HAP-1 (cell line): ENCODE measurements at regions not wholly inside any gene's neighbourhood (a gene's known extent, or its start where the extent isn't known, plus 50 kb on each side); places are given as distances from the start of the nearest gene placed in this dataset.
"Not testable (repeated sequence)": the region's sequence is repeated elsewhere in the genome, so short reads cannot be mapped to it uniquely, and the experiment has no call there.

Source experiments
- DNase-seq, 2 experiments: peaks; one replicate each; pipeline ENCODE4 v3.0.0-alpha.2; 2016 to 2020; ENCODE audit warnings: low spot score in 2 of 2
- H3K27me3 ChIP-seq: fragments of 250-450 bp; sonication (Bioruptor Pico); 2 replicates; pipeline ENCODE4 v1.5.1; 2020; ENCODE audit warnings: low read depth, mild to moderate bottlenecking, moderate library complexity
- H3K36me3 ChIP-seq: fragments of 250-450 bp; sonication (Bioruptor Pico); replicated peaks from 2 replicates; pipeline ENCODE4 v1.5.1; 2020; ENCODE audit warnings: mild to moderate bottlenecking
- H3K4me1 ChIP-seq: fragments of 250-450 bp; sonication (Bioruptor Pico); 2 replicates; pipeline ENCODE4 v1.5.1; 2020; ENCODE audit warnings: mild to moderate bottlenecking
- H3K4me3 ChIP-seq: fragments of 250-450 bp; sonication (Bioruptor Pico); 2 replicates; pipeline ENCODE4 v1.5.1; 2020; ENCODE audit warnings: mild to moderate bottlenecking, moderate library complexity
- H3K9me3 ChIP-seq: fragments of 250-450 bp; sonication (Bioruptor Pico); 2 replicates; pipeline ENCODE4 v1.5.1; 2020; ENCODE audit warnings: mild to moderate bottlenecking, moderate library complexity
- in situ Hi-C: fragments of 300-500 bp; cut with MboI; formaldehyde crosslinking; loops from 3 replicates; pipeline ENCODE4 v1.14.3; 2020; ENCODE audit warnings: low sequenced_read_pairs, inconsistent platforms, mixed read lengths

DNA sequence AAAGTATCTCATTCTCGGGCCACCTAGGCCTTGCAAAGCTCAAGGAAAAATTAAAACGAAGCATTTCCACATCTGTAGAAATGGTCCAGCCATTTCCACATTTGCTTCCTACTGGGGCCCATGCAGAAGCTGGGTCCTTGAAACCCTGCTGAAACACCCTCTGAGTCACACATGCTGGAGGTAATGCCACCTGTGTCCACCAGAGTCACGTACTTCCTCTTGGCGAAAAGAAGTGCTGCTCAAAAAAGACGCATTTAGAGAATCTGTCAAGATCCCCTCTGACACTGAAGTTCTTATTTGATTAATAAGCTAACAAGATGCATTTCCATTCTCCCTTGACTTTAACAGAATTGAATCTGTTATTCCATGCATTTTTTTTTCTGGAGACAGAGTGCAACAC lies 423.2 kb downstream of the PREX1 start:
- no peaks in the 10 kb centered on the region for H3K9me3 ChIP-seq
- H3K4me1 ChIP-seq = peaks cover 15% of the 10 kb centered on the region
- H3K27me3 ChIP-seq = no peaks in the 10 kb centered on the region
- DNase-seq = no peak
- no peak overlapping the region for H3K4me3 ChIP-seq
- in situ Hi-C loops = no loop called here
- no peaks in the 10 kb centered on the region for H3K36me3 ChIP-seq

DNA sequence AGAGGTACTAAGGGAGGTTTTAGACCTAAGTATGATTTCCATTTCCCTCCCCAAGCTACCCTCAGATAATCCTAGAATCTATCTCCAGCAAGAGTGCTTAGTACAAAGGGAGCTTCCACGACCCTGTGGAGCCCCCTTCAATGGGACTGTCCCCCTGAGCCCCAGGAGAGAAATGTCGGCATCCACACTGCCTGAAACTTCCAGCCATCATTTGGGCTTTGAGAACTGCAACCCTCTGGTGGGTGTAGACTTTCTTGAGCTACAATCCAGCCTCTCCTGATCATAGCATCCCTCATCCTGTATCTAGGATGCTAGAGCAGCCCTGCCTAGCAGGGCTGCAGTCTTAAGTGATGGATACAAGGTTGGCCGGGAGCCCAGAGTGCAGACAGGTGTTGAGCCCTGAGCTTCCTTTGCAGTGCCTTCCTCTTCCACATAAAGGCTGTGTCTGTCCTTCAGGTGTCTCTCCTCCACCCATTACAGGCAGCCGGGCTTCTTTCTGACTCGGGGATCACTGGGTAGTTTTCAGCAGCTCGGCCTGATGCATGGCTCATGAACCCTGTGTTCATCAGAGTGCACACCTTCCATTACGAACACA lies 424.5 kb downstream of the PREX1 start:
- DNase-seq = no peak
- in situ Hi-C loops = no loop called here
- no peaks in the 10 kb centered on the region for H3K9me3 ChIP-seq

DNA sequence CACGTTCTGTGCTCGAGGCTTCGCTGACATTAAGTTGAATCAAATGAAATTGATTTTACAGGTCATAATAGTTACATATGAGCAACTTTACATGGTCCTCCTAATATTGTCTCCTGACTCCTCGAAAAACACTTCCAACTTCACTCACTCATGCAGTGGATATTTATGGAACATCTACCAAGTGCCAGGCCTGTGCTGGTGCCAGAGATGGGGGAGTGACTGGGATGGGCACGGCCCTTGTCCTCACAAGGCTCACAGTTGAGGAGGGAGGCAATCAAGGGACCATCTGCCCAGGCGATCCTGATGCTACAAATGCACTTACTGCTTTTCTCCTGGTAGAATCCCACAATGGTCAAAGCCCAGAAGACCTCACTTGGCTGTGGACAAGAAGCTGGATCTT lies 426.4 kb downstream of the PREX1 start:
- H3K4me3 ChIP-seq = no peak overlapping the region
- DNase-seq = no peak
- no peaks in the 10 kb centered on the region for H3K27me3 ChIP-seq
- no peaks in the 10 kb centered on the region for H3K9me3 ChIP-seq
- no peaks in the 10 kb centered on the region for H3K36me3 ChIP-seq
- in situ Hi-C loops = no loop called here
- peaks cover under 1% of the 10 kb centered on the region for H3K4me1 ChIP-seq

More for the DNA sequence above, 424.5 kb downstream of the PREX1 start:
- Histone ChIP-seq H3K27me3 (no peaks in the 10 kb centered on the region), H3K36me3 (no peaks in the 10 kb centered on the region), H3K4me1 (peaks cover 15% of the 10 kb centered on the region), H3K4me3 (no peak overlapping the region)

DNA sequence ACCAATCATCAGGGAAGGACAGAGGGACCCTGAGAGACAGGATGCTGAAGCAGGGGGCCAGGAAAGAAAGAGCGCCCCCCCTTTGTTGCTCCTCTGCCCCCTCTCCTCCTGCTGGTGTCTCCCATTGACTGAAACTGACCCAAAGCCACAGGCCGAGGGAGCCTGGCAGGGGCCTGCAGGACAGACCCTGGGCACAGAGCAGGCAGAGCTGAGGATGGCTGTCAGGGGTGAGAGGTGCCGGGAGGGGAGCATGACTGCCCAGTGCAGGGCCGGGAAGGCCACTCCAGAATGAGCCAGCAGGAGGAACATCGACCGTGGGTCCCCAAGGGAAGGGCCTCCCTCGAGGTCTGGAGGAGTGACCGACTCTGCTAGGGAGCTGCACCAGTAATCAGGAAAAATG lies 427.8 kb downstream of the PREX1 start:
- no peak for DNase-seq
- H3K9me3 ChIP-seq = no peaks in the 10 kb centered on the region
- in situ Hi-C loops = no loop called here
- no peaks in the 10 kb centered on the region for H3K36me3 ChIP-seq
- H3K4me1 ChIP-seq = no peaks in the 10 kb centered on the region
- H3K4me3 ChIP-seq = no peak overlapping the region
- H3K27me3 ChIP-seq = no peaks in the 10 kb centered on the region

DNA sequence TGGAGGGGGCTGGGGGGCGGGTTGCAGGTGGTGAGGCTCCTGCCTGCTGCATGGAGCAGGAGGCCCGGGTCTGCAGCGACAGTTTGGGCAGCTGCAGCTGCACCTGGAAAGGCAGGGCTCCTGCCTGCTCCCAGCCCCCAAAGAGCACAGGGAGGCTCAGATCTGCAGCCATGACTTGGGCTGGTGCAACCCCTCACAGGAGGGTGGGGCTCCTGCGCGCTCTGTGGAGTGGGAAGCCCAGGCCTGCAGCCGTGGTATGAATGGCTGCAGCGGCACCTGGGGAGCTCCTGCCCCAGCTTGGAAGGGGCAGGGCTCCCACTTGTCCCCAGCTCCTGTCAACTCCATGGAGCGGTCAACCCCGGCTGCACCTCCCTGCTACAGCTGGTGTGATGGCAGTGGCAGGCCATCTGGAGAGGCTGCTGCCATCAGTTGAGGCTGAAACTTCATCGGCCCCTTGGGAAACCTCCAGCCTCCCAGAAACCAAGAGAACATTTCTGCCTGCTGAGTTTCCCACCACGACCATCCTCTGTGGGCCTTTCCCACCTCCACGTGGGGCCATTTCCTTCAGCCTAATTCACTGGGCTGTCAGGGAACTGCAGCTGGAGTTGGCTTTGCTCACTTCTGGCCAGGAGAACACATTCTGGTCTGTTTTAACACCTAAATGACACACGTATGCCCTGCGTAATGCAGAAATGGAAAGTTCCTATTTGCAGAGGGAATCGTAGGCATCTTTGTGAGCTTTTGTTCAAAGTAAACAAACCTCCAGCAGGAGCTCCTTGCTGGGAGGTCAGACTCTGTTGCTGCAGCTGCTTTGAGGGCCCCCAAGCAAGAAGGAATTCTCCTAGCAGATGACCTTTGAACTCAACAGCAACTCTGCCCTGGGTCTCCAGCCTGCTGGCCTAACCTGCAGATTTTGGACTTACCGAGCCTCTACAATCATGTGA lies 429.0 kb downstream of the PREX1 start:
- H3K4me1 ChIP-seq = no peaks in the 10 kb centered on the region
- no peaks in the 10 kb centered on the region for H3K9me3 ChIP-seq
- no peak overlapping the region for H3K4me3 ChIP-seq
- in situ Hi-C loops = no loop called here
- no peak for DNase-seq
- no peaks in the 10 kb centered on the region for H3K27me3 ChIP-seq
- no peaks in the 10 kb centered on the region for H3K36me3 ChIP-seq

DNA sequence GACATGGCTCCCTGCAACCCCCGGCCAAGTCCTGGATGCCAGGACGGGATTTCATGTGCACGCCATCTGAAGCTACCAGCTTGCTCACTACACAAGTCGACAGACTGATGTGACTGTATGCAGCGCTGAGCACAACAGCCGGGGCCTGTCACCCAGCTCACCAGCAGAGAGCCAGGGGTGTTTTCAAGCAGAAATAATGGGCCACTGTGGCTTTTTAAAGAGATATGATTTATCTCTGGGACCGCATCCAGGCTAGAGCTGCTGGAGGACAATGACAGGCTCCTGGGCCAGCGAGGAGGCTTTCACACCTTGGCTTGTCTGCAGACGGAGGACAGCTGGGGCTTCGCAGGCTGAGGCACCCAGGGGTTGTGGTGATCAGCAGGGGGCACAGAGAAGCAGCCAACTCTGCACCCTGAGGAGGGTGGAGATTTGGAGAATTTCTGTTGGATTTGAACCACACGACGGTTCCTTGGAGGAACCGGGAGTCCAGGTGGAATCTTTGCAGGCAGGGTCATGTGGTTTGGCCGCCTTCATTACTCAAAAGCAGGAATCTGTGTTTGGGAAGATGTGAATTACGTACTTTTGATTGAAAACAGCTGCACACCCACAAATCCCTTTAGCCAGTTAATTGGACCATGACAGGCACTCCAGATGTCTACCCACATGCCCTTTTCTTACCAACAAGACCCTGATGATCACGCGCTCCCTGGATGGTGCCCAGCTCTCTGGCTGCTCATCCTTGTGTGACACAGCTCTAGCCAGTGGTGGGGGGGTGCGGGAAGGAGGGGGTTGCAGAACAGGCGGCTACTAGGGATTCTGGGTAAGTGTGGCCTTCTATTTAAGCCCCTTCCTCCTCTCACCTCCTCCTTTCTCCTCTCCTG lies 430.6 kb downstream of the PREX1 start:
- H3K4me1 ChIP-seq, DNase-seq, H3K4me3 ChIP-seq, H3K27me3 ChIP-seq, H3K36me3 ChIP-seq, in situ Hi-C loops, H3K9me3 ChIP-seq: not testable (repeated sequence)

DNA sequence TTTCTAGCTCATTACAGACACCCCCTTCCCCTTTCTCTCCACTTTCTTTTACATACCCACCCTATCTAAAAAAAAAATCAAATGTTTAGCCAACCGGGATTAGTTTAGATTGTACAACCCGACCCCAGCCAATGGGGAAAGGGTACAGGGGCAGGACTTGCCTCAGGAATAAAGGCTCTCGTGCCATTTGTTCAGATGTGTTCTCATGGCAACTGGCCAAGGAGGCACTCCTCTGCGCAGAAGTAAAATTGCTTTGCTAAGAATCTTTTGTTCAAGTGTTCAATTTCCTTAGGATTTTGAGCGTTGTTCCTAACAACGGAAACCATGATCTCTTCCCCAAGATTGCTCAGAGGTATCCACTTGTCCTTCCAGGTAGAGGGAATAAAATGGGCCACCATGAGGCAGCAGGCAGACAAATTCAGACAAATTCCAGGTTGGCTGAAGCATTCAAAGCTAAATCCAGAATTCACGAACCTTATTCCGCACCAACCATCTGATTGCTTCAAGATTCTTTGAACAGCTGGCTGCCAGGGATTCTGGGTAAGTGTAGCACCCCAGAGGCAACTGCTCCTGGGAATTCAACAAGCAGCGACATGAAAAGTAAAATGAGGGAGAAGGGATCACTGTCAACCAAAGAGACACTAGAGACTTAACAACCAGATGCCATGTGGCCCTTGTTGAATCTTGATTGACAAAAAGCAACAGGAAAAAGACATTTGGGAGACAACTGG lies 431.8 kb downstream of the PREX1 start:
- Histone ChIP-seq H3K9me3 (peaks cover 8% of the 10 kb centered on the region), H3K4me1 (no peaks in the 10 kb centered on the region), H3K4me3 (no peak overlapping the region), H3K27me3 (no peaks in the 10 kb centered on the region), H3K36me3 (no peaks in the 10 kb centered on the region)
- in situ Hi-C loops = no loop called here
- no peak for DNase-seq

DNA sequence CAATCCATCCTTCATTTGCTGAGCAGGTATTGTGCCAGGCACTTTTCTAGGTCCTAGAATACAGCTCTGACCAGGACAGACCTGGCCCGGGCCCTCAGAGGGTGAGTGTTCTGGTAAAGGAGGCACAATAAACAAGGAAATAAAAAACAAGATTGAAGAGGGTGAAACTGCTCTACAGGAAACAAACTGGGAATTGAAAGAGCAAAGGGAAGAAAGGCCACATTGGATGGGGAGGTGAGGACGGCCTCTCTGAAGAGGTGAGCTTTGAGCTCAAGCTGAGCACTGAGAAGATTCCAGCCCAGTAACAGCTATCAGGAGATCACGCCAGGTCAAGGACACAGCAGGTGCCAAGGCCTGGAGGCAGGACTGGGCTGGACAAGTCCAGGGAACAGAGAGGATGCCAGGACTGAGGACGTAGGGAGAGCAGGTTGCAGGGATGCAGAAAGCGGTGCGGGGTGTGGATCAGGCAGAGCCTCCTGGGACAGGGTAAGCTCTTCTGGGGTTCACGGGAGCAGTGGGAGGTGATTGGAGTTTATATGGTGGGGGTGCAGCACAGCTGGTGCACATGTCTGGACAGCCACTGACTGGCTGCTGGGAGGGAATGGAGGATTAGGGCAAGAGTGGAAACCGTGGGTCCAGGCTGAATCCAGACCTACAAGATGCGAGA lies 433.3 kb downstream of the PREX1 start:
- Histone ChIP-seq H3K4me3 (no peak overlapping the region), H3K36me3 (no peaks in the 10 kb centered on the region), H3K9me3 (peaks cover 8% of the 10 kb centered on the region), H3K27me3 (no peaks in the 10 kb centered on the region), H3K4me1 (no peaks in the 10 kb centered on the region)
- DNase-seq = no peak
- in situ Hi-C loops = no loop called here

DNA sequence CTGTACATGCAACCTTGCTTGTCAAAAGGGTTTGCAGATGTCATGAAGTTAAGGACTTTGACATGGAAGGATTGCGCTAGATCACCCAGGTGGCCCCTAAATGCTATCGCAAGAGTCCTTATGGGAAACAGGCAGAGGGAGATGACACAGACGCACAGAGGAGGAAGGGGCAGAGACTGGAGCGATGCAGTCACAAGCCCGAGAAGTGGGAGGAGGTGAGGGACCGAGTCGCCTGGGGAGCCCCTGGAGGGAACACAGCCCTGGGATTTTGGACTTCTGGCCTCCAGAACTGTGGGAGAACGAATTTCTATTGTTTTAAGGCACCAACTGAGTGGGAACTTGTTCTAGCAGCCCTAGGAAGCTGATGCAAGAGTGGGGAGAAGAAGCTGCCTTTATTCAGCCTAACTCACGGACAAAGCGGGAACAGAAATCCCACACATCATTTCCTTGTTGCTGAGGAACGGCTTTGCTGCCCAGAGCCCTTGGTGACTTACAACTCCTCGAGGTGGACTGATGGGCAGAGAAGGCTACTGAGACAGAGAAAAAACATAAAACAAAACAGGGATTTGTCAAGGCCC lies 434.0 kb downstream of the PREX1 start:
- in situ Hi-C loops = no loop called here
- Histone ChIP-seq H3K9me3 (peaks cover 8% of the 10 kb centered on the region), H3K27me3 (no peaks in the 10 kb centered on the region)

DNA sequence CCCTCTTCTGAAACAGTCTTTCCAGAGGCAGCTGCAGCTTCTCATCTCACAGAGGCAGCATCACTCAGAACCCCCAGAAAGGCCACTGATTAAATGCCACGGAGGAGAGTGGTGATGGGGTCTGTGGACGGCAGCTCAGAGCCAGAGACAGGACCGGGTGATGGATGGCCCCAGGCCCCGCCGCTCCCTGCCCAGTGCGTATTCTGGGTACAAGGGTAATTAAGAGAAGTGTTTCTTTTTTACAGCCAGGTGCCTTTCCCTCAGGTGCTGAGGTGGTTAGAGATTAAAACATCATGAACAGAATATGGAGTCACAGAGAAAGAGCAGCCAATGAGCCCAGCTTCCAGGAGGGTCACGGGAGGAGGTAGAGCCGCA lies 434.5 kb downstream of the PREX1 start:
- Histone ChIP-seq H3K9me3 (peaks cover 8% of the 10 kb centered on the region), H3K4me3 (no peak overlapping the region), H3K36me3 (no peaks in the 10 kb centered on the region), H3K4me1 (no peaks in the 10 kb centered on the region), H3K27me3 (no peaks in the 10 kb centered on the region)
- in situ Hi-C loops = no loop called here
- no peak for DNase-seq

More for the DNA sequence above, 434.0 kb downstream of the PREX1 start:
- no peak for DNase-seq
- no peaks in the 10 kb centered on the region for H3K4me1 ChIP-seq
- no peak overlapping the region for H3K4me3 ChIP-seq
- no peaks in the 10 kb centered on the region for H3K36me3 ChIP-seq

DNA sequence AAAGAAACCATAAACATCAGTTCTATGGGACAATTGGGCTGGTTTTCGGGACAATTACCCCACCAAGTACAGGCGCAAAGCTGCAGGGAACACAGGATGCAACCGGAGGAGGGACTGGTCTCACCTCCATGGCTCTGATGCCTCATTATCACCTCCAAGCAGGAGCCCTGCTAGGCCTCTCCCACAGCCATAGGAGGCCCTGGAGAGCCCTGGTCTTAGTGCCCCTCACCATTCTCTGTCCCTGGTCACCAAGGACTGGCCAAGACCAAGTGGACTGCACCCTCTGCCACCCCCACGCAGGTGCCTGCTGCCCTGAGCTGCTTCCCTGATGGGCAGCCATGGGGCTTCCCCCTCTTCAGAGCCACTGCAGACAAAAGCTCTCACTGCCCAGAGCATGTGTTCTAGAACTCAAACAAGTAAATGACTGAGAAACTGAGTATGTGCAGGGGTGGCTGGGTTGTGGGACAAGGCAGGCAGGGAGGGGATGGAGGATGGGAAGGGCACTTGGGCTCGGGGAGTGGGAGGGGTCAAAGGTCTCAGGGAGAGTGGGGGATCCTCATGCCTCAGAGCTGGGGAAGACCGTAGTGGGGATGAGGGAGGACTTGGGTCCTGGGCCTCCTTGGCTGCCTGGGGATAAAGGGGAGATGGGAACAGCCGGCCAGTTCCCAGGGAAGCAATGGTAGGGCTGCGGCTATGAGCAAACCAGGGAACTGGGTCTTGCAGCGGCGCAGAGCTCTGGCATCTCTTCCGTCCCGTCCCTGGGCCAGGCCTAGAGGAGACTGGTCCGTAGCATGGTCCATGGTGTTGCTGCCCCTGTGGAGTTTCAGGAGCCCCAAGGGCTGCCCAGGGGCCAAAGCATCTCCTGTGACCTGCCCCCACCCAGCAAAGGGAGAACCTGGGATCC lies 435.1 kb downstream of the PREX1 start:
- in situ Hi-C loops = no loop called here
- Histone ChIP-seq H3K9me3 (peaks cover 8% of the 10 kb centered on the region), H3K4me3 (no peak overlapping the region), H3K4me1 (no peaks in the 10 kb centered on the region), H3K36me3 (no peaks in the 10 kb centered on the region), H3K27me3 (no peaks in the 10 kb centered on the region)
- no peak for DNase-seq

DNA sequence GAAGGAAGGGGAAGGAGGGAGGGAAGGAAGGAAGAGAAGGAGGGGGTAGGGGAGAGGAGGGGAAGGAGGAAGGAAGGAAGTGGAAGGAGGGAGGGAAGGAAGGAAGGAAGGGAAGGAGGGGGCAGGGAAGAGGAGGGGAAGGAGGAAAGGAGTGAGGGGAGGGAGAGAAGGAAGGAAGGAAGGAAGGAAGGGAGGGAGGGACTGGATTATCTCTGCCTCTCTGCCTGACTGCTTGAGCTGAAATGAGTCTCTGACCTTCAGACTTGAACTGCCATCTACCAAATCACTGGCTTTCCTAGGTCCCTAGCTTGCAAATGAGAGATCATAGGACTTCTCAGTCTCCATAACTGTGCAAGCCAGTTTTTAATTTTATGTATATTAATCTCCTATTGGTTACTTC lies 436.8 kb downstream of the PREX1 start:
- H3K36me3 ChIP-seq = no peaks in the 10 kb centered on the region
- DNase-seq = no peak
- no peaks in the 10 kb centered on the region for H3K27me3 ChIP-seq
- no peak overlapping the region for H3K4me3 ChIP-seq
- no peaks in the 10 kb centered on the region for H3K4me1 ChIP-seq
- peaks cover 8% of the 10 kb centered on the region for H3K9me3 ChIP-seq
- in situ Hi-C loops = no loop called here
